Testis (tissue), 2 donors: ENCODE measurements at regions not wholly inside any gene's neighbourhood (a gene's known extent, or its start where the extent isn't known, plus 50 kb on each side); places are given as distances from the start of the nearest gene placed in this dataset.

ENCODE experiments used
- DNase-seq: peaks from one replicate; pipeline ENCODE4 v3.0.0-alpha.2; 2019
- H3K27ac ChIP-seq, 2 donors: fragments of 200-600 bp; sonication (generic); one replicate each; pipeline ENCODE4 v1.5.1; 2019
- H3K27me3 ChIP-seq: fragments of 200-600 bp; sonication (generic); one replicate; pipeline ENCODE4 v1.5.1; 2019
- H3K36me3 ChIP-seq: fragments of 200-600 bp; sonication (generic); one replicate; pipeline ENCODE4 v1.5.1; 2017; ENCODE audit warnings: low read depth; ENCODE audit errors: missing control alignments
- H3K4me1 ChIP-seq: fragments of 200-600 bp; sonication (generic); one replicate; pipeline ENCODE4 v1.5.1; 2019
- H3K4me3 ChIP-seq, 2 donors: fragments of 200-600 bp; sonication (generic); one replicate each; pipeline ENCODE4 v1.5.1; 2017 to 2019
- H3K9me3 ChIP-seq: fragments of 200-600 bp; sonication (generic); one replicate; pipeline ENCODE4 v1.5.1; 2017
- CTCF ChIP-seq, 3 experiments: fragments of 450-650 bp in 2 of 3; fragments of 200-600 bp in 1 of 3; sonication (generic) in 1 of 3; IDR thresholded peaks; one replicate each; pipeline ENCODE4 v1.5.1; 2016 to 2019; ENCODE audit warnings: antibody characterized with exemption in 3 of 3, mild to moderate bottlenecking in 2 of 3, moderate library complexity in 1 of 3
- POLR2A ChIP-seq: fragments of 450-650 bp; IDR thresholded peaks from one replicate; pipeline ENCODE4 v1.6.1; 2017; ENCODE audit warnings: antibody characterized with exemption, mild to moderate bottlenecking, moderate library complexity
- WGBS, 2 donors: methylation state at CpG; one replicate each; pipeline ENCODE4 v1.1.5; 2018; 5-methylcytosine and 5-hydroxymethylcytosine counted together
- intact Hi-C: fragments of 100-400 bp; cut with DNase I; formaldehyde crosslinking; loops from one replicate; pipeline ENCODE4 v1.15.1; 2023; ENCODE audit warnings: low total_unique reads

GRCh38 chr3:8210882-8211341, 290.7 kb upstream of the LMCD1 start:
- Histone ChIP-seq H3K27me3 (no peaks in the 10 kb centered on the region), H3K9me3 (no peaks in the 10 kb centered on the region), H3K27ac (no peak overlapping the region), H3K36me3 (no peaks in the 10 kb centered on the region), H3K4me3 (no peak overlapping the region), H3K4me1 (no peaks in the 10 kb centered on the region)
- intact Hi-C loops: no loop called here
- DNase-seq: no peak
- TF ChIP-seq CTCF (IDR thresholded peaks at IDR 0.05) (no peak), POLR2A (no peak)
- 88 to 92% methylated on average over 2 of the region's 2 CpGs for WGBS, 2 donors

GRCh38 chr3:8212794-8213193, 288.8 kb upstream of the LMCD1 start:
- no peak for DNase-seq
- Histone ChIP-seq H3K9me3 (no peaks in the 10 kb centered on the region), H3K27ac (no peak overlapping the region), H3K4me3 (no peak overlapping the region), H3K27me3 (no peaks in the 10 kb centered on the region), H3K4me1 (no peaks in the 10 kb centered on the region), H3K36me3 (no peaks in the 10 kb centered on the region)
- WGBS, 2 donors: 76 to 81% methylated on average over 4 of the region's 4 CpGs
- intact Hi-C loops: no loop called here
- TF ChIP-seq POLR2A (no peak), CTCF (IDR thresholded peaks at IDR 0.05) (no peak)

- Histone ChIP-seq H3K27ac (no peak overlapping the region), H3K36me3 (no peaks in the 10 kb centered on the region), H3K4me3 (no peak overlapping the region), H3K27me3 (no peaks in the 10 kb centered on the region), H3K9me3 (no peaks in the 10 kb centered on the region), H3K4me1 (no peaks in the 10 kb centered on the region)
- DNase-seq: no peak
- TF ChIP-seq POLR2A: no peak
- TF ChIP-seq CTCF (IDR thresholded peaks at IDR 0.05): no peak
- intact Hi-C loops: no loop called here
- WGBS, 2 donors: 86 to 97% methylated on average over 1 of the region's 1 CpG
Measured at GRCh38 chr3:8213286-8213685, 288.3 kb upstream of the LMCD1 start.

GRCh38 chr3:8215821-8216220, 285.8 kb upstream of the LMCD1 start:
- WGBS, 2 donors: 78 to 83% methylated on average over 3 of the region's 3 CpGs
- H3K36me3 ChIP-seq: no peaks in the 10 kb centered on the region
- no peaks in the 10 kb centered on the region for H3K27me3 ChIP-seq
- no peak overlapping the region for H3K27ac ChIP-seq
- DNase-seq: no peak
- H3K9me3 ChIP-seq: no peaks in the 10 kb centered on the region
- H3K4me1 ChIP-seq: no peaks in the 10 kb centered on the region
- TF ChIP-seq CTCF (IDR thresholded peaks at IDR 0.05): no peak
- no peak for TF ChIP-seq POLR2A
- intact Hi-C loops: no loop called here
- H3K4me3 ChIP-seq: no peak overlapping the region

GRCh38 chr3:8218353-8218940, 283.2 kb upstream of the LMCD1 start:
- WGBS, 2 donors: 71 to 76% methylated on average over 7 of the region's 7 CpGs
- peaks cover 3% of the 10 kb centered on the region for H3K4me1 ChIP-seq
- TF ChIP-seq POLR2A (no peak), CTCF (IDR thresholded peaks at IDR 0.05) (no peak)
- no peak overlapping the region for H3K4me3 ChIP-seq
- intact Hi-C loops: no loop called here
- no peaks in the 10 kb centered on the region for H3K36me3 ChIP-seq
- no peaks in the 10 kb centered on the region for H3K27me3 ChIP-seq
- no peak for DNase-seq
- no peak overlapping the region for H3K27ac ChIP-seq
- no peaks in the 10 kb centered on the region for H3K9me3 ChIP-seq
